Endometrium (tissue), 2 donors: ENCODE measurements at regions not wholly inside any gene's neighbourhood (a gene's known extent, or its start where the extent isn't known, plus 50 kb on each side); places are given as distances from the start of the nearest gene placed in this dataset.
"Not testable (repeated sequence)": the region's sequence is repeated elsewhere in the genome, so short reads cannot be mapped to it uniquely, and the experiment has no call there.

Experiments
- FAIRE-seq: peaks from 2 replicates; lab custom pipeline; 2012; peaks lifted over from hg19 to GRCh38; lab: Jason Lieb, UNC
- donor health status: control.
- donor health status: control.

- no peak for FAIRE-seq
These were observed 638.5 kb downstream of the TBC1D22A start for GRCh38 chr22:47400701-47401591.

GRCh38 chr22:47400131-47400530, 637.7 kb downstream of the TBC1D22A start:
- not testable (repeated sequence) for FAIRE-seq

- no peak for FAIRE-seq
These were observed 636.7 kb downstream of the TBC1D22A start for GRCh38 chr22:47398921-47399790.

- no peak for FAIRE-seq
These were observed 636.0 kb downstream of the TBC1D22A start for GRCh38 chr22:47398491-47398890.

GRCh38 chr22:47397673-47398072, 635.2 kb downstream of the TBC1D22A start:
- no peak for FAIRE-seq

GRCh38 chr22:47396515-47396914, 634.1 kb downstream of the TBC1D22A start:
- FAIRE-seq, result no peak

- no peak for FAIRE-seq
These were observed 633.7 kb downstream of the TBC1D22A start for GRCh38 chr22:47396105-47396504.

GRCh38 chr22:47395481-47395880, 633.0 kb downstream of the TBC1D22A start:
- FAIRE-seq, result no peak

- no peak for FAIRE-seq
These were observed 632.3 kb downstream of the TBC1D22A start for GRCh38 chr22:47394504-47395440.

GRCh38 chr22:47393191-47393590, 630.7 kb downstream of the TBC1D22A start:
- no peak for FAIRE-seq

- no peak for FAIRE-seq
These were observed 630.3 kb downstream of the TBC1D22A start for GRCh38 chr22:47392729-47393128.

- FAIRE-seq, result no peak
These were observed 629.6 kb downstream of the TBC1D22A start for GRCh38 chr22:47392054-47392347.

GRCh38 chr22:47391169-47392053, 629.0 kb downstream of the TBC1D22A start:
- FAIRE-seq, result no peak

- no peak for FAIRE-seq
These were observed 627.8 kb downstream of the TBC1D22A start for GRCh38 chr22:47390026-47390970.

GRCh38 chr22:47389201-47389600, 626.8 kb downstream of the TBC1D22A start:
- FAIRE-seq, result no peak

- FAIRE-seq, result no peak
These were observed 626.3 kb downstream of the TBC1D22A start for GRCh38 chr22:47388778-47389177.

- no peak for FAIRE-seq
These were observed 625.9 kb downstream of the TBC1D22A start for GRCh38 chr22:47388331-47388730.

- no peak for FAIRE-seq
These were observed 624.5 kb downstream of the TBC1D22A start for GRCh38 chr22:47386812-47387510.

GRCh38 chr22:47384977-47385376, 622.5 kb downstream of the TBC1D22A start:
- FAIRE-seq, result no peak
